NCI-H1694 (cell line): ENCODE measurements at regions not wholly inside any gene's neighbourhood (a gene's known extent, or its start where the extent isn't known, plus 50 kb on each side); places are given as distances from the start of the nearest gene placed in this dataset.
A peak's percentile ranks its signal among the peaks of the same experiment; 100 is the strongest.

Experiments
- DNase-seq: peaks from one replicate; lab custom pipeline; 2025; lab: John Stamatoyannopoulos, UW

GRCh38 chr2:220224691-220225543 lies 597.5 kb downstream of the SLC4A3 start:
- DNase-seq = no peak

- DNase-seq = no peak
These were observed 598.6 kb downstream of the SLC4A3 start for GRCh38 chr2:220226076-220226475.

GRCh38 chr2:220226546-220226945 lies 599.1 kb downstream of the SLC4A3 start:
- no peak for DNase-seq

GRCh38 chr2:220227266-220227920 lies 600.0 kb downstream of the SLC4A3 start:
- no peak for DNase-seq

- DNase-seq = no peak
These were observed 601.0 kb downstream of the SLC4A3 start for GRCh38 chr2:220228310-220229006.

- no peak for DNase-seq
These were observed 613.2 kb downstream of the SLC4A3 start for GRCh38 chr2:220240641-220241040.

- no peak for DNase-seq
These were observed 614.0 kb downstream of the SLC4A3 start for GRCh38 chr2:220241423-220241822.

- DNase-seq = no peak
These were observed 616.1 kb downstream of the SLC4A3 start for GRCh38 chr2:220243571-220243970.

- DNase-seq = no peak
These were observed 619.0 kb downstream of the SLC4A3 start for GRCh38 chr2:220246386-220246785.

- DNase-seq = no peak
These were observed 620.3 kb downstream of the SLC4A3 start for GRCh38 chr2:220247588-220248350.

- no peak for DNase-seq
These were observed 632.2 kb downstream of the SLC4A3 start for GRCh38 chr2:220259662-220260061.

- no peak for DNase-seq
These were observed 635.9 kb downstream of the SLC4A3 start for GRCh38 chr2:220263300-220263699.

GRCh38 chr2:220269367-220269766 lies 641.9 kb downstream of the SLC4A3 start:
- peak; percentile 44 for DNase-seq

GRCh38 chr2:220270481-220271070 lies 643.1 kb downstream of the SLC4A3 start:
- no peak for DNase-seq

- DNase-seq = no peak
These were observed 645.2 kb downstream of the SLC4A3 start for GRCh38 chr2:220272656-220273055.

GRCh38 chr2:220273082-220273481 lies 645.7 kb downstream of the SLC4A3 start:
- DNase-seq = no peak

GRCh38 chr2:220275454-220275853 lies 648.0 kb downstream of the SLC4A3 start:
- DNase-seq = no peak

- no peak for DNase-seq
These were observed 649.5 kb downstream of the SLC4A3 start for GRCh38 chr2:220276741-220277444.

GRCh38 chr2:220277445-220277975 lies 650.1 kb downstream of the SLC4A3 start:
- DNase-seq = no peak

GRCh38 chr2:220278022-220278421 lies 650.6 kb downstream of the SLC4A3 start:
- no peak for DNase-seq

- no peak for DNase-seq
These were observed 651.9 kb downstream of the SLC4A3 start for GRCh38 chr2:220279372-220279771.
